ENCODE measurements at regions not wholly inside any gene's neighbourhood (a gene's known extent, or its start where the extent isn't known, plus 50 kb on each side); places are given as distances from the start of the nearest gene placed in this dataset.
A peak's percentile ranks its signal among the peaks of the same experiment; 100 is the strongest.
"Not testable (repeated sequence)": the region's sequence is repeated elsewhere in the genome, so short reads cannot be mapped to it uniquely, and the experiment has no call there.

GRCh38 chr14:106395456-106396050 is 869.2 kb downstream of the TMEM121 start:
- DNase-seq (ENCODE audit: low read depth) = no peak
- TF ChIP-seq CTCF (IDR thresholded peaks at IDR 0.05; ENCODE audit: insufficient read depth, low read depth, low read length) = no peak
- H3K4me3 ChIP-seq (ENCODE audit: low read depth, low read length) = no peak overlapping the region

GRCh38 chr14:106396999-106397398 is 870.6 kb downstream of the TMEM121 start:
- no peak for DNase-seq (ENCODE audit: low read depth)
- no peak for TF ChIP-seq CTCF (IDR thresholded peaks at IDR 0.05; ENCODE audit: insufficient read depth, low read depth, low read length)
- H3K4me3 ChIP-seq (ENCODE audit: low read depth, low read length) = no peak overlapping the region

GRCh38 chr14:106398931-106399331 is 872.5 kb downstream of the TMEM121 start:
- DNase-seq (ENCODE audit: low read depth); H3K4me3 ChIP-seq (ENCODE audit: low read depth, low read length): not testable (repeated sequence)

- DNase-seq (ENCODE audit: low read depth); H3K4me3 ChIP-seq (ENCODE audit: low read depth, low read length): not testable (repeated sequence)
Observed at GRCh38 chr14:106401316-106401715, 874.9 kb downstream of the TMEM121 start.

- not testable (repeated sequence) for DNase-seq (ENCODE audit: low read depth); H3K4me3 ChIP-seq (ENCODE audit: low read depth, low read length)
Observed at GRCh38 chr14:106410229-106410628, 883.8 kb downstream of the TMEM121 start.

- no peak overlapping the region for H3K4me3 ChIP-seq (ENCODE audit: low read depth, low read length)
- DNase-seq (ENCODE audit: low read depth) = no peak
- no peak for TF ChIP-seq CTCF (IDR thresholded peaks at IDR 0.05; ENCODE audit: insufficient read depth, low read depth, low read length)
Observed at GRCh38 chr14:106414464-106414863, 888.1 kb downstream of the TMEM121 start.

- no peak overlapping the region for H3K4me3 ChIP-seq (ENCODE audit: low read depth, low read length)
- DNase-seq (ENCODE audit: low read depth) = peak; percentile 1
- peak; percentile 45 for TF ChIP-seq CTCF (IDR thresholded peaks at IDR 0.05; ENCODE audit: insufficient read depth, low read depth, low read length)
Observed at GRCh38 chr14:106417224-106418049, 891.1 kb downstream of the TMEM121 start.

GRCh38 chr14:106419376-106419965 is 893.1 kb downstream of the TMEM121 start:
- DNase-seq (ENCODE audit: low read depth) = no peak
- TF ChIP-seq CTCF (IDR thresholded peaks at IDR 0.05; ENCODE audit: insufficient read depth, low read depth, low read length) = no peak
- no peak overlapping the region for H3K4me3 ChIP-seq (ENCODE audit: low read depth, low read length)

Measured in fibroblast of villous mesenchyme (primary cell).